ENCODE measurements at regions not wholly inside any gene's neighbourhood (a gene's known extent, or its start where the extent isn't known, plus 50 kb on each side); places are given as distances from the start of the nearest gene placed in this dataset.
"Not testable (repeated sequence)": the region's sequence is repeated elsewhere in the genome, so short reads cannot be mapped to it uniquely, and the experiment has no call there.

- DNase-seq: no peak
Measured at GRCh38 chr6:145263778-145264211, 471.5 kb downstream of the EPM2A start.

- DNase-seq: no peak
Measured at GRCh38 chr6:145266432-145267075, 468.8 kb downstream of the EPM2A start.

GRCh38 chr6:145267076-145267867, 468.0 kb downstream of the EPM2A start:
- DNase-seq: no peak

- no peak for DNase-seq
Measured at GRCh38 chr6:145270464-145270863, 464.9 kb downstream of the EPM2A start.

- no peak for DNase-seq
Measured at GRCh38 chr6:145271040-145271439, 464.3 kb downstream of the EPM2A start.

GRCh38 chr6:145271577-145271976, 463.7 kb downstream of the EPM2A start:
- no peak for DNase-seq

- DNase-seq: no peak
Measured at GRCh38 chr6:145272246-145272645, 463.1 kb downstream of the EPM2A start.

- no peak for DNase-seq
Measured at GRCh38 chr6:145273136-145273535, 462.2 kb downstream of the EPM2A start.

GRCh38 chr6:145274083-145274482, 461.2 kb downstream of the EPM2A start:
- DNase-seq: no peak

- DNase-seq: no peak
Measured at GRCh38 chr6:145275019-145275418, 460.3 kb downstream of the EPM2A start.

GRCh38 chr6:145275787-145276186, 459.5 kb downstream of the EPM2A start:
- DNase-seq: no peak

GRCh38 chr6:145276756-145277155, 458.6 kb downstream of the EPM2A start:
- DNase-seq: no peak

GRCh38 chr6:145277358-145278086, 457.8 kb downstream of the EPM2A start:
- DNase-seq: no peak

GRCh38 chr6:145278163-145278807, 457.0 kb downstream of the EPM2A start:
- DNase-seq: no peak

GRCh38 chr6:145279551-145279950, 455.8 kb downstream of the EPM2A start:
- no peak for DNase-seq

- no peak for DNase-seq
Measured at GRCh38 chr6:145279993-145280392, 455.3 kb downstream of the EPM2A start.

GRCh38 chr6:145283209-145283608, 452.1 kb downstream of the EPM2A start:
- DNase-seq: not testable (repeated sequence)

GRCh38 chr6:145283856-145284255, 451.5 kb downstream of the EPM2A start:
- no peak for DNase-seq

GRCh38 chr6:145286916-145287315, 448.4 kb downstream of the EPM2A start:
- DNase-seq: no peak

- DNase-seq: no peak
Measured at GRCh38 chr6:145289573-145289972, 445.7 kb downstream of the EPM2A start.

GRCh38 chr6:145290122-145290521, 445.2 kb downstream of the EPM2A start:
- DNase-seq: no peak

GRCh38 chr6:145292066-145292465, 443.3 kb downstream of the EPM2A start:
- DNase-seq: no peak

GRCh38 chr6:145294942-145295341, 440.4 kb downstream of the EPM2A start:
- DNase-seq: no peak

All from activated gamma-delta T cell (primary cell).